Renal cortex interstitium (tissue), 11 donors: ENCODE measurements at regions not wholly inside any gene's neighbourhood (a gene's known extent, or its start where the extent isn't known, plus 50 kb on each side); places are given as distances from the start of the nearest gene placed in this dataset.
"Not testable (repeated sequence)": the region's sequence is repeated elsewhere in the genome, so short reads cannot be mapped to it uniquely, and the experiment has no call there.

Experiments used
- DNase-seq, 11 donors: peaks; one replicate each; pipeline ENCODE4 v3.0.0-alpha.2; 2013; ENCODE audit warnings: low read depth in 9 of 11, low spot score in 4 of 11; ENCODE audit errors: extremely low read depth in 1 of 11

DNA sequence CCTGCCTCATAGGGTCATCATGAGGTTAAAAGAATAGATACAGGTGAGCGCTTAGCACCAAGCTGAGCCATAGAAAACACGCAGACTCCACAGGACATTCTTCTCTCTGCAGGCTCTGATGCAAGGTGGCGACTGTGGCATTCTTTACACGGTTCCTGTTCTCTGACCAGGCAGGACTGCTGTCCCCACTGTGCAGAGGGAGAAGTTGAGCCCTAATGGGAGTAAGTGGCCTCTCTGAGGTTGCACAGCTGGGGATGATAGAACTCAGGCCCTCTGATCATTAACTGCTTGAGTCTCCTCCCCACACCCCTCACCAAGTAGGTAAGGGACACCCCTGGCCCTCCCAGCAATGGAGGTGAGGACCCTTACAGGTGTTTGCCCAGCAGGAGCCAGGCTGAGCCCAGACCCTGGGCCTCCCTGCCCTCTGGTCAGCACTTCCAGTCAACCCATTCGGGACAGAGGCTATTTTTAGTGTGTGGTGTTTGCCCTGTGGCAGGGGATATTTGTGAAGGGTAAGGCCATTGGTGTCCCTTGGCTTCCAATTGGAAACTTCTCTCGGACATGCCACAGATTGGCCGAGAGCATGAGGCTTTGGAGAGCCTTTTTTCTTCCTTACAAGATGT, 116.8 kb downstream of the VEGFA start:
- DNase-seq = no peak

DNA sequence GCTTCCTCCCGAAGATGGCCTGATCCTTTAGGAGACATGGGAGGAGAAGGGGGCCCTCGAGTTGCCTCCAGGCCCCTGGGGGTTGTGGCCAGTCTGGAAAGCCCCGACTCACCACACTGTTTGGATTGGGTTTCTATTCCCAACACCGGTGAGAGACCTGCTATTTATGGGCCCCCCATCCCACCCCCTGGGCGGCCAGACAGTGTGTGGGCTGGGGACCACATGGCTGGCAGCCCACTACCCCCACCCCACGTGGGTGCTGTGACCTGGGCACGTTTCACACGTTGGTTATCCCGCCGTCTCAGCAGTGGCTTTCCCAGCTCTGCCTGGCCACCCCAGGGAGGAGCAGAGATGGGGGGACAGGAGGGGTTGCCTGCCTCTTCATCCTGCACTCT, 116.1 kb downstream of the VEGFA start:
- DNase-seq = no peak

DNA sequence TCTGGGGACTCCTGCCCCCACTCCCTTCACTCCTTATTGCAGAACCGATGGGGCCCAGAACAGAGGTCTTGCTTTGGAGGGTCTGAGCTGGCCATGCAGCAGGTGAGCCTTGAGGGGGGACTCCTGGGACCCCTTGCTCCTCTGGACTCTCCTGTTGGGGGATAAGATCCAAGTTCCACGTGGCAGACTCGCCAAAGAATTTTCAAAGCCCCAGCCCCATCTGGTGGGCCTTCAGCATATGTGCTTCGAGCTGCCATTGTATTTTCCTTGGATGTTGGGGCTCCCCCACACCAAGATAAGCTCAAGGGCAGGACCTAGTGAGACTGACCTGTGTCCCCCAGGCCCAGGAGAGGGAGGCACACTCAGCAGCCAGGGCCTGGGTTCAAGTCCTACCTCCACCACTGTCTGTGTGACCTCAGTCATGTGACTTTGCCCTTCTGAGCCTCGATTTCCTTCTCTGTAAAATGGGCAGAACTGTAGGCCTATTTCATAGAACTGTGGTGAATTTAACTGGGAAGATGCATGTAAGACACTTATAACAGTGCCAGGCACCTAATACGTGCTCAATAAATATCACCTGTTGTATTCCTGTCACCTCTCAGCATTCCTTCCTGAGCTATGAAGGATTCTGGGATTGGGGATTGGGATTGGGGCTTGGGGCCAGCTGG, 115.5 kb downstream of the VEGFA start:
- no peak for DNase-seq

DNA sequence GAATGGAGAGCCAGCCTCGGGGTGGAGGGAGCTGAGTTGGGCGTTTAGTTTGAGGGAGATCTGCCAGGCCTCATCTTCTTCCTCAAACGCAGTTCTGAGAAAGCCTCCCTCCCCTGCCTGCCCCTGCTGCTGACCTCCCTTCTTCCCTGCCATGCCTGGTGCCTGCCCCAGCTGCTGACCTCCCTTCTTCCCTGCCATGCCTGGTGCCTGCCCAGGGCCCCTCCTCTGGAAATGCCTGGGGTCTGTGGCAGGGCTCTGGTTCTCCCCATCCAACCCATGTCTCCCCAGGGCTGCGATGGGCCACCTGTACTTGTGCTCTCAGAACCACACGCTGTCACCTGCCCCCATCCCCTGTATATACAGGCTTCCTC, 114.6 kb downstream of the VEGFA start:
- no peak for DNase-seq

- no peak for DNase-seq
Measured at GRCh38 chr6:43883847-43884651, 114.0 kb downstream of the VEGFA start.

DNA sequence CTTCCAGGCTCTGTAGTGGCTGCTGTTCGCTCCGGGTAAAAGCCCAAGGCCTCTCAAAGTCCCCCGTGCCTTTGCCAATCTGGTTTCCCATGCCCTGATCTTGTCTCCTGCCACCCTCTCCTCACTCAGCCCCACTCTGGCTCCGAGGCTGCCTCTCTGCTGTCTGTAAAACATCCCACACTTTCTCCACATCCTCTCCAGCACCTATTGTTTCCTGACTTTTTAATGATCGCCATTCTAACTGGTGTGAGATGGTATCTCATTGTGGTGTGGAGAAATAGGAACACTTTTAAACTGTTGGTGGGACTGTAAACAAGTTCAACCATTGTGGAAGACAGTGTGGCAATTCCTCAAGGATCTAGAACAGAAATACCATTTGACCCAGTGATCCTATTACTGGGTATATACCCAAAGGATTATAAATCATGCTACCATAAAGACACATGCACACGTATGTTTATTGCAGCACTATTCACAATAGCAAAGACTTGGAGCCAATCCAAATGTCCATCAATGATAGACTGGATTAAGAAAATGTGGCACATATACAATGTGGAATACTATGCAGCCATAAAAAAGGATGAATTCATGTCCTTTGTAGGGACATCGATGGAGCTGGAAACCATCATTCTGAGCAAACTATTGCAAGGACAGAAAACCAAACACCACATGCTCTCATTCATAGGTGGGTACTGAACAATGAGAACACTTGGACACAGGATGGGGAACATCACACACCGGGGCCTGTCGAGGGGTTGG, 112.9 kb downstream of the VEGFA start:
- not testable (repeated sequence) for DNase-seq

DNA sequence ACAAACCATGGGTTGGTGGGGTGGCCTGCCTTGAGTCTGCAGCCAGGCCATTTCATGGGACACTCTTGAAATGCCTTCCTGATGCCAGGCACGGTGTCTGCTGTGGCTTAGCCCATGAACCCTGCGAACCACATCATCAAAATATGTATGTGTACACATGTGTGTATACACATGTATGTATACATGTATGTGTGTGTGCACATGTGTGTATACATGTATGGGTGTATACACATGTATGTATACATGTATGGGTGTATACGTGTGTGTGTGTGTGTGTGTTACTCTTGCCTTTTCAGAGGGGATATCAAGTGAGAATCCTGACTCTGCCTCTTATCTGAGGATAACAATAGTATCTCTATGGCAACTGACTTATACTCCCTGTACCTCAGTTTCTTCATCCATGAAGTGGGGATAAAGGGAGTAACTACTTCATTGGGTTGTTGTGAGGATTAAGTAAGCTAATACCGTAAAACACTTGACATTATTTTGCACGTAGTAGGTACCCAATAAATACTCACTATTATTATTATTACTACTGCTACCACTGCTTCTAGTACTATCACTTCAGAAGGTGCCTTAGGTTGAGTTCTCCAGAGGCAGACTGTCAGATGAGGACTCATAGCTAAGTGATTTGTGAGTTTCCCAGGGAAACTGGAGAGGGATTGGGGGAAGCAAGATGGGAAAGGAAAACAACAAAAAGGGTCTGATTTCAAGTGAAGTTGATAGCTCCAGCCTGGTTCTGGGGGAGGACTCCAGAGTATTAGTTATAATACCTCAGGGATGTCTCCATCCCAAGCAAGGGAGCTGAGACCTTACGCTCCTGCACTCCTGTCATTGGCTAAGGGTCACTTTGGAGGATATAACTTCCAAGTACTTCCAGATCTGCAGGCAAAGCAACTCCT, 110.5 kb downstream of the VEGFA start:
- DNase-seq = no peak

- DNase-seq = no peak
Measured at GRCh38 chr6:43879722-43880121, 109.7 kb downstream of the VEGFA start.

GRCh38 chr6:43878823-43879495, 108.9 kb downstream of the VEGFA start:
- no peak for DNase-seq

DNA sequence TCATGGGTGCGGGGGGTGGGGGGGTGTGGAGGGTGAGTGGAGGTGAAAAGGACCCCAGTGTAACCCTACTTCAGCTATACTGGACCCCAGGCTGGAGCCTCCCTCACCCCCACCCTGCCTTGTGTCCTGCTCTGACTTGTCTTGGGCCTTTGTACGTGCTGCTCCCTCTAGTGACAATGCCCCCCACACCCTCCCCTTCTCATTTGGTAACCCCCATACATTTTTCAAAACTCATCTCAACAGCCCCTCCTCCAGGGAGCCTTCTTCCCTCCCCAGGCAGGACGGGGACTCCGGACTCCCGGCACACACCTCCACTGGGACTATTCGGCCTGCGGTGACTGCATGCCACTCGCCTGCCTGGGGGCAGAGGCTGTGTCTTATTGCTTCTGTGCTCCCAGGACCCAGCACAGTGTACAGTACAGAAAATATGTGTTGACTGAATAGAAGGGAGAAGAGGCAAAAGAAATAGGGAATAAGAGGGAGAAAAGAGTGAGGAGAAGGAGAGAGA, 108.2 kb downstream of the VEGFA start:
- DNase-seq = no peak

DNA sequence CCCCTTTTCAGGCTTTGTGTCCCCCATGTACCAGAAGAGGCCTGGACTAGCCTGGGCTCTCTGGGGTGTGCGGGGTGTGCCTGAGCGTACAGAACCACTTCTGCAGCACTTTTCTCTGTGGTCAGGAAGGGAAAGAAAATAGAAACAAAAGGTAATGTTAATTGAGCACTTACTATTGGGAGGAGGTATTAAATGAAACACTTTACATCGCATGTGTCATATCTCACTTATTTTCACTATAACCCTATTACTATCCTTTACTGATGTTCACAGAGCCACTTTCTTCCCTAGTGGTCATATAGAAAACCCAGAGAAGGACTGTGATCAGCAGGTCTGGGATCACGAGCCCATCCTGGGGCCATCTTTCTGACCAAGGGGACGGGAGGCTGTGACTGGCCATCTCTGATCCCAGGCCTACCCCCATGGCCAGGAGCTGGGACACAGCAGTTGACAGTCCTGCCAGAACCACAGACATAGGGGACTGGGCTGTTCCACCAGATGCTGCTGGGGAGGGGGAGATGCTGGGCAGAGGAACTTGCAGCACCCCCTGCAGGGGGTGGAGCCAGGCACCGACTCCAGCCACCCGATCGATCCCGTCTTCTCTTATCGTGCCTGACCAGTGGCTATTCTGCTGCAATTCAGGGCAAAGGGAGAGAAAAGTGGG, 107.6 kb downstream of the VEGFA start:
- DNase-seq = no peak

DNA sequence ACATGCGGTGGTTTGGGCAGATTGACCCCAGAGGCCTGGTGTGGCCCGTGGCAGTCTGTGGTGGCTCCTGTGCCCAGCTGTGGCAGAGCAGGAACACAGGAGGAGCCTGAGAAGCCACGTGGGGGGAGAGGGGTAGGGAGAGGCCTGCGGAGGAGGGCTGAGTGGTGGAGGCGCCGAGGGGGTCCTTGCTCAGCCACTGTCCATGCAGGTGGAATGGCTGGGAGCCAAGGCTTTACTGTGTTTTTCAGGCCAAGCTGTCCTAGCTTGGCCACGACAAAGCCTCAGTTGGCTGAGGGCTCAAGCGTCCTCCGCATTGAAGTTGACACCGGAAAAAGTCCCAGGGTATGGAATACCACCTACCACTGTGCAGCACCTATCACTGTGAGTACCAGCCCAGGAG, 107.0 kb downstream of the VEGFA start:
- no peak for DNase-seq

DNA sequence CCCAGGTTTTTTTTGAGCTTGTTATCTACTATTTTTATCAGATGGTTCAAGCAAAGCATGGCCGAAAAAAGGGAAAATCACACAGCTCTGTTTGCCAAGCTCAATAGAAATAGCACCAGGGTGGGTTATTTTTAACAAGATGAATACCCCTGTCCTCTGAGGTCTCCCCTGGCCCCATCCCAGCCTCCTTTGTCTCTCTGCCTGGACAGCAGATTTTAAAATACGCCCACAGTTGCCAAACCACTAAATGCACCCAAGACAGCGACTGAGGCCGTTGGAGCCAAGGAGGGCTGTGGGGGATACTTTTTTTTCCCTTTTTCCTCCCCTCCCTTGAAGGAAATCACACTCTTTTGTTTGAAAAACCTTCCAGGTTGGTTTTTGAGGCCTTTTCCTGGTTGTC, 106.6 kb downstream of the VEGFA start:
- DNase-seq = no peak

- DNase-seq = no peak
Measured at GRCh38 chr6:43875849-43876572, 106.0 kb downstream of the VEGFA start.

DNA sequence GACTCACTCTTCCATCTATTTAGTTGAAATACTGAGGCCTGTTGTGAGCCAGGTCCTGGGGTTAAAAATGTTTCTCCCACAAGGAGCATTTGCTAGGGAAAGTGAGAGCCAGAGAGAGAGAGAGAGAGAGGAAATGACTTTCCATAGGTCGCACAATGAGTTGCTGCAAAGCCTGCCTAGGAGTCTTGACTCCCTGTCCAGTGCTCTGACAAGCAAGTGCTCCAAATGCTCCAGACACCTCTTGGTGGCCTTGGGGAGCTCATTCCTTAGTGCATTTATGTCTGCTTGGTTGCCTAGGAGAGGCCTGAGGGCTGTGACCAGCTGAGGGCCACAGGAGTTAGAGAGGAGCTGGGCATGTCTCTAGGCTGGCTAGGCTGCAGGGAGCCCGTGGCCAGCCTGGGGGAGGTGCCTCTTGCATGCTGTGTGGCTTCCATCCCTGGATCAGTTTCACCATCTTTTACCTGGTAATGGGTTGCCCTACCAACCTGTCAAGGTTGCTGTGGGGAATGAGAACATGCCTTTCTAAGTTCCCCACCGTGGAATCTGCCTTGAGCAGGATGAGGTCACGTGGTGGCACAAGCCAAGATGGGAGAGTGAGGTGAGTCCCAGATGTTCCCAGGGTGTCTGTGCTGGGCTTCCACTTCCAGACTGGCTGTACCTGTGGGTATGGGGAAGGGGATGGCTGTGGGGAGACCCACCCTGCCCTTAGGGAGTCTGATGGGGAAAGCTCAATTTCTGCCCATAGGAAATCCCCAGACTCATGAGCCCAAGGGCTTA, 105.0 kb downstream of the VEGFA start:
- DNase-seq = no peak
